ENCODE measurements at regions not wholly inside any gene's neighbourhood (a gene's known extent, or its start where the extent isn't known, plus 50 kb on each side); places are given as distances from the start of the nearest gene placed in this dataset.

GRCh38 chr3:174633342-174633741 lies 225.8 kb upstream of the NAALADL2 start:
- Histone ChIP-seq H3K9me3 (no peaks in the 10 kb centered on the region), H3K4me3 (ENCODE audit: low read depth in 1 of 2, low read length in 1 of 2) (no peak overlapping the region), H3K4me1 (ENCODE audit: control insufficient read depth in 1 of 2, insufficient read depth in 1 of 2, low read depth in 1 of 2, low read length in 1 of 2) (no peaks in the 10 kb centered on the region), H3K27ac (no peak overlapping the region), H3K36me3 (no peaks in the 10 kb centered on the region), H3K27me3 (no peaks in the 10 kb centered on the region)
- TF ChIP-seq, protein P1, sequence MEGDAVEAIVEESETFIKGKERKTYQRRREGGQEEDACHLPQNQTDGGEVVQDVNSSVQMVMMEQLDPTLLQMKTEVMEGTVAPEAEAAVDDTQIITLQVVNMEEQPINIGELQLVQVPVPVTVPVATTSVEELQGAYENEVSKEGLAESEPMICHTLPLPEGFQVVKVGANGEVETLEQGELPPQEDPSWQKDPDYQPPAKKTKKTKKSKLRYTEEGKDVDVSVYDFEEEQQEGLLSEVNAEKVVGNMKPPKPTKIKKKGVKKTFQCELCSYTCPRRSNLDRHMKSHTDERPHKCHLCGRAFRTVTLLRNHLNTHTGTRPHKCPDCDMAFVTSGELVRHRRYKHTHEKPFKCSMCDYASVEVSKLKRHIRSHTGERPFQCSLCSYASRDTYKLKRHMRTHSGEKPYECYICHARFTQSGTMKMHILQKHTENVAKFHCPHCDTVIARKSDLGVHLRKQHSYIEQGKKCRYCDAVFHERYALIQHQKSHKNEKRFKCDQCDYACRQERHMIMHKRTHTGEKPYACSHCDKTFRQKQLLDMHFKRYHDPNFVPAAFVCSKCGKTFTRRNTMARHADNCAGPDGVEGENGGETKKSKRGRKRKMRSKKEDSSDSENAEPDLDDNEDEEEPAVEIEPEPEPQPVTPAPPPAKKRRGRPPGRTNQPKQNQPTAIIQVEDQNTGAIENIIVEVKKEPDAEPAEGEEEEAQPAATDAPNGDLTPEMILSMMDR (IDR thresholded peaks at IDR 0.05): no peak

DNA sequence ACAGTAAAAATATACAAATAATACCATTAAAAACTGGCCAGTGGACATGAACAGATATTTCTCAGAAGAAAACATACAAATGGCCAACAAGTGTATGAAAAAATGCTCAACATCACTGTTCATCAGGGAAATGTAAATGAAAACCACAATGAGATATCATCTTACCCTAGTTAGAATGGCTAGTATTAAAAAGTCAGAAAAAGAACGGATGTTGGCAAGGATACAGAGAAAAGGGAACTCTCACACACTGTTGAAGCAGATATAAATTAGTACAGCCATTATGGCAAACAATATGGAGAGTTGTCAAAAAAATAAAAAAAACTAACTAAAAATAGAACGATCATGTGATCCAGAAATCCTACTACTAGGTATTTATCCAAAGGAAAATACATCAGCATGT lies 222.7 kb upstream of the NAALADL2 start:
- H3K4me3 ChIP-seq (ENCODE audit: low read depth in 1 of 2, low read length in 1 of 2): no peak overlapping the region
- no peaks in the 10 kb centered on the region for H3K4me1 ChIP-seq (ENCODE audit: control insufficient read depth in 1 of 2, insufficient read depth in 1 of 2, low read depth in 1 of 2, low read length in 1 of 2)
- no peak overlapping the region for H3K27ac ChIP-seq
- no peaks in the 10 kb centered on the region for H3K9me3 ChIP-seq
- no peaks in the 10 kb centered on the region for H3K27me3 ChIP-seq
- H3K36me3 ChIP-seq: no peaks in the 10 kb centered on the region
- TF ChIP-seq, protein P1 (IDR thresholded peaks at IDR 0.05): no peak

DNA sequence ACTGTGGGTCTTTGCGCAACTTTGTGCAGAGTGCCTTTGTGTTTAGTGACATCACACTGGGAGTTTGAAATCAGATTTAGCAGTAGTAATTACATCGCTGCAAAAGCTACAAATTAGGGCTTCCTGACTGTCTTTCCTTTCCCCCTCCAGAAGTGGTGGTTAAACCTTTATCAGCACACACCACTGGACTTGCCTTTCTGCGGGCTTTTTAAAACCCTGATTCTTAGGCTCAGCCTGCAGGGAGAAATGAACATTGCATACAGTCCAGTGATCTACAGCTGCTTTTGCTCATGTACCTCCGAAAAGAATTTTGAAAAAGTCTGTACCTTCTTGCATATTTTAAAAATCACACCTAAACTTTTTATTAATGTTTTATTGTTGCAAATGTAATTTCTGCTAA lies 219.7 kb upstream of the NAALADL2 start:
- no peaks in the 10 kb centered on the region for H3K4me1 ChIP-seq (ENCODE audit: control insufficient read depth in 1 of 2, insufficient read depth in 1 of 2, low read depth in 1 of 2, low read length in 1 of 2)
- H3K4me3 ChIP-seq (ENCODE audit: low read depth in 1 of 2, low read length in 1 of 2): no peak overlapping the region
- H3K36me3 ChIP-seq: no peaks in the 10 kb centered on the region
- no peaks in the 10 kb centered on the region for H3K27me3 ChIP-seq
- TF ChIP-seq, protein P1 (IDR thresholded peaks at IDR 0.05): no peak
- H3K27ac ChIP-seq: no peak overlapping the region
- no peaks in the 10 kb centered on the region for H3K9me3 ChIP-seq

DNA sequence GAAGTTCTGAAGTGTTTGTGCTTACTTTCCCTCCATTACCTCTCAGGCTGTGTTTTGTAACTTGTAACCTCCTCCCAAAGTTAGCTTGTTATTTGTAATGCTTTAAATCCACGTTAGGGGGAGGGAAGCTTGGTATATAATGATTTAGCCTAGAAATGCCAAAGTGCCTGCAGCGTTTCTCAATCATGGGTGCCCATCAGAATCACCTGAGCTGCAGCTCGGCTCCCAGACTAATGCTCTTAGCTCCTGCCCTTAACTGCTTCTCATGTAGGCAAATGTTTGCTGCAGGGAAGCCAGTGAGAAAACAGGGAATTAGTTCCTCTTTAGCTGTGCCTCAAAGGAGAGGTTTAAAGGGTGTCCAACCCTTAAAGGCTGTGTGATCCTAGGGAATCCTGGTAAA lies 219.2 kb upstream of the NAALADL2 start:
- Histone ChIP-seq H3K36me3 (no peaks in the 10 kb centered on the region), H3K9me3 (no peaks in the 10 kb centered on the region), H3K27ac (no peak overlapping the region), H3K4me1 (ENCODE audit: control insufficient read depth in 1 of 2, insufficient read depth in 1 of 2, low read depth in 1 of 2, low read length in 1 of 2) (no peaks in the 10 kb centered on the region), H3K27me3 (no peaks in the 10 kb centered on the region), H3K4me3 (ENCODE audit: low read depth in 1 of 2, low read length in 1 of 2) (no peak overlapping the region)
- TF ChIP-seq, protein P1 (IDR thresholded peaks at IDR 0.05): no peak

GRCh38 chr3:174640932-174641331 lies 218.2 kb upstream of the NAALADL2 start:
- TF ChIP-seq, protein P1 (IDR thresholded peaks at IDR 0.05): no peak
- Histone ChIP-seq H3K36me3 (no peaks in the 10 kb centered on the region), H3K4me3 (ENCODE audit: low read depth in 1 of 2, low read length in 1 of 2) (no peak overlapping the region), H3K4me1 (ENCODE audit: control insufficient read depth in 1 of 2, insufficient read depth in 1 of 2, low read depth in 1 of 2, low read length in 1 of 2) (no peaks in the 10 kb centered on the region), H3K27me3 (no peaks in the 10 kb centered on the region), H3K27ac (no peak overlapping the region), H3K9me3 (no peaks in the 10 kb centered on the region)

DNA sequence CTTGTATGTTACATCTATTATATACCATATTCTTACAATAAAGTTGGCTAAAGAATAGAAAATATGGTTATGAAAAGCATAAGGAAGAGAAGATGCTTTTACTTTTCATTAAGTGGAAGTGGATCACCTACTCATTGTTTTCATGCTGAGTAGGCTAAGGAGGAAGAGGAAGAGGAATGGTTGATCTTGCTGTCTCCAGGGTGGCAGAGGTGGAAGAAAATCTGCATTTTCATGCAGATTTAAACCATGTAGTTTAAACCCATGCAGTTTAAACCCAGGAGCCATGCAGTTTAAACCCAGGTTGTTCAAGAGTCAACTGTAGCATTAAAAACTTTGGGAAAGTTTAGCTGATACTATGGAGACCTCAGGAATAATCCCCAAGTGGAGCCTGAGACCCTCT lies 214.8 kb upstream of the NAALADL2 start:
- no peaks in the 10 kb centered on the region for H3K27me3 ChIP-seq
- no peaks in the 10 kb centered on the region for H3K4me1 ChIP-seq (ENCODE audit: control insufficient read depth in 1 of 2, insufficient read depth in 1 of 2, low read depth in 1 of 2, low read length in 1 of 2)
- H3K4me3 ChIP-seq (ENCODE audit: low read depth in 1 of 2, low read length in 1 of 2): no peak overlapping the region
- TF ChIP-seq, protein P1 (IDR thresholded peaks at IDR 0.05): no peak
- H3K9me3 ChIP-seq: no peaks in the 10 kb centered on the region
- no peaks in the 10 kb centered on the region for H3K36me3 ChIP-seq
- no peak overlapping the region for H3K27ac ChIP-seq

Data from neutrophil (primary cell).